IMR-90 (cell line): ENCODE measurements at regions not wholly inside any gene's neighbourhood (a gene's known extent, or its start where the extent isn't known, plus 50 kb on each side); places are given as distances from the start of the nearest gene placed in this dataset.

Experiments
- ATAC-seq: fragments of 200-7000 bp; cut with Tn5 transposase; 2 replicates; pipeline ENCODE4 v1.9.1; 2020; ENCODE audit warnings: low read depth, mild to moderate bottlenecking, moderate library complexity
- BruUV-seq: library from RNA; stranded (reverse); fragments of 400-500 nt; replicated peaks from 2 replicates; lab custom pipeline; 2021; lab: Mats Ljungman, UMichigan
- CTCF ChIA-PET: fragments of 300-600 bp; formaldehyde crosslinking; extraction: SDS; loops from one replicate; lab custom pipeline; 2021; ENCODE audit warnings: antibody characterized with exemption; lab: Yijun Ruan, JAX
- POLR2A ChIA-PET: fragments of 300-600 bp; sonication (Branson Sonifier 250); formaldehyde crosslinking; loops from one replicate; lab custom pipeline; 2022; ENCODE audit warnings: antibody characterized with exemption; ENCODE audit not compliant: unreplicated experiment; lab: Charles Lee
- DNase-seq: peaks from one replicate; pipeline ENCODE4 v3.0.0; 2013
- H2AFZ ChIP-seq: replicated peaks from 2 replicates; pipeline ENCODE3; 2013; ENCODE audit warnings: low read length, mild to moderate bottlenecking; ENCODE audit not compliant: poor library complexity
- H2AK5ac ChIP-seq: 2 replicates; pipeline ENCODE4 v1.6.1; 2013; ENCODE audit warnings: low read depth, low read length, inconsistent platforms
- H2AK9ac ChIP-seq: replicated peaks from 2 replicates; pipeline ENCODE3; 2013; ENCODE audit warnings: mild to moderate bottlenecking, low read depth, low read length, moderate library complexity; ENCODE audit not compliant: poor library complexity
- H2BK120ac ChIP-seq: 2 replicates; pipeline ENCODE4 v1.6.1; 2013; ENCODE audit warnings: low read depth, low read length, inconsistent platforms
- H2BK15ac ChIP-seq: 3 replicates; pipeline ENCODE4 v1.6.1; 2013; ENCODE audit warnings: low read depth, low read length, inconsistent platforms
- H2BK20ac ChIP-seq: 2 replicates; pipeline ENCODE4 v1.6.1; 2013; ENCODE audit warnings: low read depth, mild to moderate bottlenecking, inconsistent platforms, low read length, moderate library complexity
- H2BK5ac ChIP-seq: 2 replicates; pipeline ENCODE4 v1.6.1; 2013; ENCODE audit warnings: mild to moderate bottlenecking, low read depth, low read length, inconsistent platforms; ENCODE audit not compliant: poor library complexity, severe bottlenecking
- H3K14ac ChIP-seq: replicated peaks from 2 replicates; pipeline ENCODE4 v1.6.1; 2013; ENCODE audit warnings: low read depth, low read length, inconsistent platforms
- H3K18ac ChIP-seq: 2 replicates; pipeline ENCODE4 v1.6.1; 2013; ENCODE audit warnings: low read depth, low read length, control low read depth
- H3K23ac ChIP-seq: 2 replicates; pipeline ENCODE4 v1.6.1; 2013; ENCODE audit warnings: low read depth, low read length, inconsistent platforms
- H3K27ac ChIP-seq: 2 replicates; pipeline ENCODE4 v1.5.1; 2013; ENCODE audit warnings: mild to moderate bottlenecking, control low read depth, low read length; ENCODE audit not compliant: insufficient read depth
- H3K27me3 ChIP-seq: 2 replicates; pipeline ENCODE4 v1.6.1; 2013; ENCODE audit warnings: low read length; ENCODE audit not compliant: control insufficient read depth, insufficient read depth
- H3K36me3 ChIP-seq: 2 replicates; pipeline ENCODE4 v1.6.1; 2013; ENCODE audit warnings: low read length, mixed read lengths; ENCODE audit not compliant: control insufficient read depth, insufficient read depth
- H3K4ac ChIP-seq: 2 replicates; pipeline ENCODE4 v1.6.1; 2013; ENCODE audit warnings: low read depth, low read length, inconsistent platforms
- H3K4me1 ChIP-seq: 2 replicates; pipeline ENCODE4 v1.6.1; 2013; ENCODE audit warnings: low read length, mixed read lengths; ENCODE audit not compliant: control insufficient read depth, insufficient read depth
- H3K4me2 ChIP-seq: 2 replicates; pipeline ENCODE4 v1.6.1; 2013; ENCODE audit warnings: low read depth, mild to moderate bottlenecking, control low read depth, low read length, moderate library complexity
- H3K4me3 ChIP-seq: 2 replicates; pipeline ENCODE4 v1.5.1; 2013; ENCODE audit warnings: low read depth, mild to moderate bottlenecking, control low read depth, low read length, moderate library complexity; ENCODE audit not compliant: insufficient read depth
- H3K56ac ChIP-seq: 2 replicates; pipeline ENCODE4 v1.6.1; 2013; ENCODE audit warnings: low read length, inconsistent platforms; ENCODE audit not compliant: insufficient read depth; ENCODE audit errors: extremely low read depth
- H3K79me1 ChIP-seq, 2 experiments: 2 replicates each; pipeline ENCODE4 v1.6.1; 2013; ENCODE audit warnings: low read length in 2 of 2, inconsistent platforms in 1 of 2, low read depth in 1 of 2
- H3K9ac ChIP-seq: 2 replicates; pipeline ENCODE4 v1.6.1; 2013; ENCODE audit warnings: low read depth, low read length, control low read depth
- H3K9me1 ChIP-seq: 2 replicates; pipeline ENCODE4 v1.6.1; 2013; ENCODE audit warnings: low read length, inconsistent platforms; ENCODE audit not compliant: insufficient read depth
- H3K9me3 ChIP-seq: 2 replicates; pipeline ENCODE4 v1.6.1; 2013; ENCODE audit warnings: low read length; ENCODE audit not compliant: control insufficient read depth, insufficient read depth
- H4K20me1 ChIP-seq: 2 replicates; pipeline ENCODE4 v1.6.1; 2013; ENCODE audit warnings: low read length, inconsistent platforms; ENCODE audit not compliant: insufficient read depth
- H4K5ac ChIP-seq: 2 replicates; pipeline ENCODE4 v1.6.1; 2013; ENCODE audit warnings: mild to moderate bottlenecking, low read depth, low read length, control low read depth
- H4K8ac ChIP-seq, 2 experiments: 2 replicates each; pipeline ENCODE4 v1.6.1; 2013; ENCODE audit warnings: low read depth in 2 of 2, low read length in 2 of 2, control low read depth in 1 of 2, inconsistent platforms in 1 of 2
- H4K91ac ChIP-seq: 2 replicates; pipeline ENCODE4 v1.6.1; 2013; ENCODE audit warnings: low read depth, low read length, inconsistent platforms; ENCODE audit not compliant: insufficient read depth
- CHD1 ChIP-seq: IDR thresholded peaks from 2 replicates; pipeline ENCODE4 v1.6.1; 2012; ENCODE audit warnings: low read depth, low read length, improper control_type of control experiment
- CTCF ChIP-seq: conservative IDR thresholded peaks from 2 replicates; pipeline ENCODE4 v1.5.1; 2012; ENCODE audit warnings: mild to moderate bottlenecking, low read depth, low read length, improper control_type of control experiment
- ELK1 ChIP-seq: fragments of 150-350 bp; IDR thresholded peaks from 2 replicates; pipeline ENCODE4 v1.6.1; 2016; ENCODE audit warnings: low read depth, mild to moderate bottlenecking, low read length, moderate library complexity, borderline replicate concordance
- FOS ChIP-seq: fragments of 150-350 bp; IDR thresholded peaks from 2 replicates; pipeline ENCODE4 v1.6.1; 2016; ENCODE audit warnings: low read depth, low read length
- MAFK ChIP-seq: IDR thresholded peaks from 2 replicates; pipeline ENCODE4 v1.6.1; 2012; ENCODE audit warnings: low read depth, low read length, improper control_type of control experiment
- NFE2L2 ChIP-seq: fragments of 150-350 bp; IDR thresholded peaks from 2 replicates; pipeline ENCODE4 v1.6.1; 2016; ENCODE audit warnings: low read depth, mild to moderate bottlenecking, low read length
- POLR2A ChIP-seq: IDR thresholded peaks from 2 replicates; pipeline ENCODE4 v1.6.1; 2012; ENCODE audit warnings: mild to moderate bottlenecking, low read depth, low read length
- RAD21 ChIP-seq: IDR thresholded peaks from 2 replicates; pipeline ENCODE4 v1.6.1; 2012; ENCODE audit warnings: low read length, improper control_type of control experiment
- RCOR1 ChIP-seq: IDR thresholded peaks from 2 replicates; pipeline ENCODE4 v1.6.1; 2012; ENCODE audit warnings: mild to moderate bottlenecking, low read length, improper control_type of control experiment; ENCODE audit not compliant: insufficient replicate concordance
- SMC3 ChIP-seq: fragments of 150-350 bp; IDR thresholded peaks from 2 replicates; pipeline ENCODE4 v1.6.1; 2016; ENCODE audit warnings: low read depth, mild to moderate bottlenecking, antibody characterized with exemption, low read length, moderate library complexity
- USF2 ChIP-seq: fragments of 150-350 bp; IDR thresholded peaks from 2 replicates; pipeline ENCODE4 v1.6.1; 2017; ENCODE audit warnings: mild to moderate bottlenecking, antibody characterized with exemption, low read length, low read depth
- WGBS, 2 experiments: methylation state at CpG; one replicate each; pipeline versions ENCODE4 v1.1.5 to v1.1.7; 2013; ENCODE audit warnings: missing lambda C conversion rate in 2 of 2; ENCODE audit not compliant: insufficient read length in 1 of 2; ENCODE audit errors: extremely low coverage in 2 of 2; 5-methylcytosine and 5-hydroxymethylcytosine counted together
- dilution Hi-C: fragments of 300-500 bp; cut with HindIII; formaldehyde crosslinking; loops from one replicate; pipeline ENCODE4 v1.14.3; 2018; ENCODE audit warnings: low sequenced_read_pairs; ENCODE audit not compliant: unreplicated experiment
- in situ Hi-C: fragments of 300-500 bp; cut with MboI; formaldehyde crosslinking; loops from 3 replicates; pipeline ENCODE4 v1.14.3; 2019; ENCODE audit warnings: low sequenced_read_pairs, inconsistent platforms, mixed read lengths
- intact Hi-C: fragments of 100-400 bp; cut with micrococcal nuclease; formaldehyde crosslinking; loops from 2 replicates; pipeline ENCODE4 v1.10.0; 2022

- BruUV-seq, result no TSS peak
- no peak overlapping the region for H4K5ac ChIP-seq
- dilution Hi-C loops, result no loop called here
Observed at GRCh38 chr6:139663996-139664395, 289.5 kb upstream of the CITED2 start.

More at GRCh38 chr6:139663996-139664395, 289.5 kb upstream of the CITED2 start:
- H4K8ac ChIP-seq, result no peak overlapping the region
- H3K4ac ChIP-seq, result no peak overlapping the region
- H2AK5ac ChIP-seq, result no peak overlapping the region
- H4K20me1 ChIP-seq, result no peaks in the 10 kb centered on the region
- ATAC-seq (no peak), DNase-seq (no peak)
- H4K91ac ChIP-seq, result no peak overlapping the region
- H3K4me1 ChIP-seq, result no peaks in the 10 kb centered on the region
- H3K9ac ChIP-seq, result no peak overlapping the region
- no CpG with 5 or more reads among the region's 1 CpG for WGBS, 2 experiments
- in situ Hi-C loops (no loop called here), intact Hi-C loops (no loop called here)
- no peak for TF ChIP-seq USF2
- TF ChIP-seq POLR2A, result no peak
- no peak for TF ChIP-seq RCOR1
- TF ChIP-seq NFE2L2, result no peak
- no peak for TF ChIP-seq MAFK
- TF ChIP-seq RAD21, result no peak
- no peak for TF ChIP-seq CHD1
- TF ChIP-seq FOS, result no peak
- TF ChIP-seq CTCF, result no peak
- no peak for TF ChIP-seq ELK1
- no peak for TF ChIP-seq SMC3
- H2BK5ac ChIP-seq, result no peak overlapping the region
- no peak overlapping the region for H2BK120ac ChIP-seq
- H2BK15ac ChIP-seq, result no peak overlapping the region
- H3K4me2 ChIP-seq, result no peak overlapping the region
- H3K4me3 ChIP-seq, result no peak overlapping the region
- H3K18ac ChIP-seq, result no peak overlapping the region
- H3K9me1 ChIP-seq, result no peaks in the 10 kb centered on the region
- no peak overlapping the region for H3K56ac ChIP-seq
- no peak overlapping the region for H2AFZ ChIP-seq
- no peak overlapping the region for H3K23ac ChIP-seq
- ChIA-PET CTCF (no interaction called here), POLR2A (interaction anchor here (0.6 kb wide), 1 partner anchor 203 kb away, joined by 3 read pairs; no protein-coding TSS in a partner anchor)
- H3K79me1 ChIP-seq, result no peaks in the 10 kb centered on the region
- no peaks in the 10 kb centered on the region for H3K27me3 ChIP-seq
- no peaks in the 10 kb centered on the region for H3K9me3 ChIP-seq
- no peak overlapping the region for H3K14ac ChIP-seq
- H3K27ac ChIP-seq, result no peak overlapping the region
- no peak overlapping the region for H2BK20ac ChIP-seq
- no peaks in the 10 kb centered on the region for H3K36me3 ChIP-seq
- H2AK9ac ChIP-seq, result no peak overlapping the region
